ENCODE measurements at regions not wholly inside any gene's neighbourhood (a gene's known extent, or its start where the extent isn't known, plus 50 kb on each side); places are given as distances from the start of the nearest gene placed in this dataset.

GRCh38 chr1:235011599-235012435 lies 116.8 kb downstream of the TOMM20 start:
- DNase-seq (ENCODE audit: low spot score in 2 of 2): peak; percentile 46 to 91
- WGBS, 2 donors: 71 to 74% methylated on average over 22 of the region's 22 CpGs
- TF ChIP-seq POLR2A (IDR thresholded peaks at IDR 0.05): no peak
- no peak for TF ChIP-seq CTCF (IDR thresholded peaks at IDR 0.05)
- no peak overlapping the region for H3K4me3 ChIP-seq (ENCODE audit: low read depth, poor library complexity, severe bottlenecking)
- intact Hi-C loops (cut with DNase I; ENCODE audit: low total_unique reads): no loop called here

GRCh38 chr1:235011064-235011598 lies 117.5 kb downstream of the TOMM20 start:
- no peak overlapping the region for H3K4me3 ChIP-seq (ENCODE audit: low read depth, poor library complexity, severe bottlenecking)
- TF ChIP-seq CTCF (IDR thresholded peaks at IDR 0.05): no peak
- no peak for TF ChIP-seq POLR2A (IDR thresholded peaks at IDR 0.05)
- intact Hi-C loops (cut with DNase I; ENCODE audit: low total_unique reads): no loop called here
- peak in 1 of 2 donors; percentile 79 for DNase-seq (ENCODE audit: low spot score in 2 of 2)
- WGBS, 2 donors: 71 to 82% methylated on average over 7 of the region's 7 CpGs

- no peak for TF ChIP-seq POLR2A (IDR thresholded peaks at IDR 0.05)
- TF ChIP-seq CTCF (IDR thresholded peaks at IDR 0.05): no peak
- peak in 1 of 2 donors; percentile 83 for DNase-seq (ENCODE audit: low spot score in 2 of 2)
- WGBS, 2 donors: 90 to 98% methylated on average over 13 of the region's 13 CpGs
- H3K4me3 ChIP-seq (ENCODE audit: low read depth, poor library complexity, severe bottlenecking): no peak overlapping the region
- intact Hi-C loops (cut with DNase I; ENCODE audit: low total_unique reads): no loop called here
These were observed 118.9 kb downstream of the TOMM20 start for GRCh38 chr1:235009561-235010306.

GRCh38 chr1:235009074-235009473 lies 119.6 kb downstream of the TOMM20 start:
- TF ChIP-seq CTCF (IDR thresholded peaks at IDR 0.05) (no peak), POLR2A (IDR thresholded peaks at IDR 0.05) (no peak)
- intact Hi-C loops (cut with DNase I; ENCODE audit: low total_unique reads): no loop called here
- DNase-seq (ENCODE audit: low spot score in 2 of 2): peak in 1 of 2 donors; percentile 23
- WGBS, 2 donors: 81 to 94% methylated on average over 7 of the region's 7 CpGs
- H3K4me3 ChIP-seq (ENCODE audit: low read depth, poor library complexity, severe bottlenecking): no peak overlapping the region

GRCh38 chr1:235008239-235008638 lies 120.4 kb downstream of the TOMM20 start:
- no peak for TF ChIP-seq CTCF (IDR thresholded peaks at IDR 0.05)
- no peak overlapping the region for H3K4me3 ChIP-seq (ENCODE audit: low read depth, poor library complexity, severe bottlenecking)
- intact Hi-C loops (cut with DNase I; ENCODE audit: low total_unique reads): no loop called here
- no peak for DNase-seq (ENCODE audit: low spot score in 2 of 2)
